ENCODE measurements at regions not wholly inside any gene's neighbourhood (a gene's known extent, or its start where the extent isn't known, plus 50 kb on each side); places are given as distances from the start of the nearest gene placed in this dataset.

- DNase-seq (ENCODE audit: low read depth), result no peak
Observed at GRCh38 chr7:116418524-116418923, 81.0 kb upstream of the CAV2 start.

GRCh38 chr7:116420003-116420402, 79.5 kb upstream of the CAV2 start:
- peak; percentile 15 for DNase-seq (ENCODE audit: low read depth)

DNA sequence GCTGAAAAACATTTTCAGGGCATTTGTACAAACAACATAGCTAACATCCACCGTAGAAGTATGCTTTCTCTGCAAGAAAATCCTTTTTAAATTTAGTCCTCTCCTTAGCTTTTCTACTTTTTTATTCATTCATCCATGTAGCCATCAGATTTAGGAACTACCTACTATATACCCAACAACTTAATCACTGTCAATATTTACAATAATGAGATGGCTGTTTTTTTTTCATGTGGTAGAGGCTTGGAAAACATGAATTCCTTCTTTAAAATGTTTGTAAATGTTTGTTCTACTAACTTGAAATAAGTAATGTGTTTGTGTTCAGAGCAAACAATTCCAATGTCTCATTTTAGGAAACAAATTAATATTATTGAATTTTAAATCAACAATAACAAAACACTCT, 78.2 kb upstream of the CAV2 start:
- DNase-seq (ENCODE audit: low read depth), result no peak

DNA sequence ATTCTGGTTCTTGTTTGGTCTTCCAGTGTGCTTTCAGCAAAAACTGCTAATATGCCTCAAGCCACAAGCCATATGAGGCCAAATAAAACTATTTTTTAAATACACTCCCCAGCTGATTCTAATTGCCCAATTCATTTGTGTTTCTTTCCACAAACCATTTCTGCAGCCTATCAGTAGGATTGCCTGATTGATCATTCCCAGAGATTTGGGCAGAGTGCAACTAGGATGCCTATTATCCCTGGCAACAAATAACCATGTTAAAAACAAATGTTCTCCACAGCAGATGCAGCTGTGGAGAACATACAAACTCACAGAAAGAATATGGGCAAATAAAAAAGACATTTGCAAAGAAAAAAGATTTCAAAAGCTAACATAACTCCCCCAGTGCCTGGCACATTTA, 76.9 kb upstream of the CAV2 start:
- DNase-seq (ENCODE audit: low read depth), result no peak

DNA sequence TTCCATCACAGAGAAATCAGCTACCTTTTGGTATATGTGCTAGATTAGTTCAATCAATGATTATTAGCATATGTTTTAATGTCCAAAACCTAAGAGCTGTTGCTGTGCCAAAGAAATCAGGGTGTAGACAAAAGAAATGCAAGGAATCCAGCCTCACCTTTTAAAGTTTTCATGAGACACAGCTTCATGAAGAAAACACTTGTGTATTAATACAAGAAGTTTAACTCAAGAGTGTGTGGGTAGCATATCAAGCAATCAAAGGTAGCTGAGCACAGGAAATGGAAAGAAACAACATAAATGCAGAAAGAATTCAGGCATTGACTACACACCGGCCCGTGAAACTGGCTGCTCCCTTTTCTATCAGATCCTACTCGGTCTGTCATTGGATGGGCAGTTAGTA, 76.0 kb upstream of the CAV2 start:
- DNase-seq (ENCODE audit: low read depth), result no peak

GRCh38 chr7:116425647-116426209, 73.8 kb upstream of the CAV2 start:
- DNase-seq (ENCODE audit: low read depth), result no peak

DNA sequence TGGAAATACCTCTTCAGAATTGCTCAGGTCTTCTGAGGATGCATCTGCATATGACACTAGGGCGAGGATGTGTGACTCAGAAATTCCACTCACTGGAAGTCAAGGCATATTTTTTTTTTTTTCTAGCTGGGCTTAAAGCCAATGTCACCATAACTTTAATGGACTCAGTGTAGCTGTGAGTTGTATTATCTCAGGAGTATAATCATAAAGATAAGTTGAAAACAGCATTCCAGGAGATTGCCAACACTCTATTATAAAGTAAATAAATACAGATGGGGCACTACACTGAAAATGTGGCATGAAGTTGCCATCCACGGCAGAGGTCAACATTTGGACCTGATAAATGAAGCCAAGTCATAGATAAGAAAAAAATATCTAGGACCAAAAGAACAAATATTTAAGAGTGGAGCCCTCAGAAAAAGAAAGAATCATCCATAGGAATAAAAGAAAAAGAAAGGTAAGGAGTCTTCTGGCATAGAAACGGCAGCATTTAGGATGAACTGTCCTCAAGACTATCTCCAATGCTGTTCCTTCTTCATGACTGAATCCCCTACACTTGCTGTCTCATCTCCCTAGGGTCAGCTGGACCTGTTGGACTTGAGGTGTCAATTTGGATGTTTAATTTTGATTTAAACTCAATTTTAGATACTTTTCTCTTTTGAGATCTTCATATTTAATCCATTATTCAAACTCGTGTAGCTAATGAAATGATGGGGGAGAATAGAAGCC, 72.9 kb upstream of the CAV2 start:
- peak; percentile 91 for DNase-seq (ENCODE audit: low read depth)

DNA sequence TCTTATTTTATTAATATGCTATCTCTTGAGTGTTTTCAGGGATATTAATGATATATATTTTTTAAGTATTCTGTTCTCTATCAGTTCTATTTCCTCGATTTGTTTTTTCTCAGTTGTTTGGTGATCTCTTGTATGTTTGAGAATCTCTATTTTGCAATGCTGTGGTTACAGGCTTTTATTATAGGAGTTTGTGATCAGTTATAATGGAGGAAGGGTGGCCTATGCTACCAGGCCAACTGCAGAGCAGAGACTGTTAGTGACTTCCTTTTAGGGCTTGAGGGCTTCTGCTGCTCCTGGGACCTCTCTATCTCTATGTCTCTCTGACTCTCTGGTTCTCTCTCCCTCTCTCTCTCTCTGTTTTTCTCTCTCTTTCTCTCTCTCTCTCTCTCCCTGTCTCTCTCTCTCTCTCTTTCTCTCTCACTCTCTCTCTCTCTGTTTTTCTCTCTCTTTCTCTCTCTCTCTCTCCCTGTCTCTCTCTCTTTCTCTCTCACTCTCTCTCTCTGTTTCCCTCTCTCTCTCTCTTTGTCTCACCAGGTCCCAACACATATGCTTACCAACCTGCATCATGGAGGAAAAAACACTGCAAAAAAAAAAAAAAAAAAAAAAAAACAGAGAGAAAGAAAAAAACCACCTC, 69.4 kb upstream of the CAV2 start:
- DNase-seq (ENCODE audit: low read depth), result no peak

DNA sequence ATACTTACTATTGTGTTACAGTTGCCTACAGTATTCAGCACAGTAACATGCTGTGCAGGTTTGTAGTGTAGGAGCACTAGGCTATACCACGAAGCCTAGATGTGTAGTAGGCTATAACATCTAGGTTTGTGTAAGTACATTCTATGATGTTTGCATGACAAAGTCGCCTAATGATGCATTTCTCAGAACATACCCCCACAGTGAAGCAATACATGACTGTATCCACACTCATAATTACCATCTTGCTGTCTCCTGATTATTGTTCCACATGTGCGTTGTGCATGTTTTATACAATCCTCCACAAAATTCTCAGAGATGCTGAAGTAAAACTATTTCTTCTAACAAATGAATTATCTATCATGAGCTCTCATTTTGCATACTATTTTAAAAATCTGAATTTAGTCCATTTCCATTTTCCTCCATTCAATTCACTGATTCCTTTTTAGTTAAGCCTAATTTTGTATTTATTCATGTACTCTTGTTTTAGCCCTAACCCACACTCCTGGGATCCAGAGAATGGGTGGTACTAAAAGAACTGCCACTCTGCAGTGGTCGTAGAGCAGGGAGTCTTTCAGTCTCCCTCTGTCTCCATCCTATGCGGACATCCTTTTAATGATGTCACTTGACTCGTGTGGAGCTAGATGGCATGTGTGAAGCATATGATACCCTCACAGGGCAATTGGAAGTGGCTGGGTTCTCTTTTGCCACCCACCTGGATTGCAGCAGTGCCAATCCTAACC, 67.6 kb upstream of the CAV2 start:
- DNase-seq (ENCODE audit: low read depth), result no peak

DNA sequence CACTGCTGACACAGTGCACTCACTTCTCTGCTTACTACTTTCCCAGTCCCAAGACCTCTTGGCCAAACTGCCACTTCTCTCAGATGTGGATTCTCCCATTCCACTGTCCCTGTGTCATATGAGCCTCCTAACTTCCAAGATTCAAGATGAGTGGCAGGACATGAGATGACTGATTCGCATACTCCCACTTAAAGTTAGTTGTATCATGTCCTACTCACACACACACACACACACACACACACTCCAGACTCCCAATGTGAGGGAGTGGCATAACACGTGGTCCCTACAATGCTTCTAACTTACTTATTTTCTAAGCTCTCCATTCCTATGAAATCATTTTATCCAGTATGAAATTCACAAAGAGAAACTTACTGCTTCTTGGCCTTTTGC, 67.0 kb upstream of the CAV2 start:
- DNase-seq (ENCODE audit: low read depth), result peak; percentile 46

DNA sequence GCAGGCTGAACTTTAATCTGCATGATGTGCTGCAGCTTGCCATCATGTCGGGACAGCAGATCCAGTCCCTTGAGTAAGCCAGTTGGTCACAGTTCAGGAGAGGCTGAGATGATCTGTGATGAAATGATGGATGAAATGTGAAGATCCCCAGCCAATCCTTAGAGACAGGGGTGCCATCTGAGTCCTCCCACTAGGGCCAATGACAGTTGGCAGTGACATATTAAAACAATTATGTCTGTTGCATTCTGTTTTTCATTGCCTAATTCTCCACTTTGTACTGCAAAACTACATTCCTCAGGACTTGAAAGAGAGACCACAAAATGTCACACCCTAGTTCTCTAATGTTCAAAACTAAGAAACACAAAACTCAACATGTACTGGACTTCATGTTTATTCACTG, 66.3 kb upstream of the CAV2 start:
- DNase-seq (ENCODE audit: low read depth), result peak; percentile 31

GRCh38 chr7:116434820-116435341, 64.7 kb upstream of the CAV2 start:
- peak; percentile 56 for DNase-seq (ENCODE audit: low read depth)

- DNase-seq (ENCODE audit: low read depth), result no peak
Observed at GRCh38 chr7:116436305-116436826, 63.2 kb upstream of the CAV2 start.

- peak; percentile 69 for DNase-seq (ENCODE audit: low read depth)
Observed at GRCh38 chr7:116438267-116438666, 61.3 kb upstream of the CAV2 start.

GRCh38 chr7:116439005-116439404, 60.5 kb upstream of the CAV2 start:
- no peak for DNase-seq (ENCODE audit: low read depth)

DNA sequence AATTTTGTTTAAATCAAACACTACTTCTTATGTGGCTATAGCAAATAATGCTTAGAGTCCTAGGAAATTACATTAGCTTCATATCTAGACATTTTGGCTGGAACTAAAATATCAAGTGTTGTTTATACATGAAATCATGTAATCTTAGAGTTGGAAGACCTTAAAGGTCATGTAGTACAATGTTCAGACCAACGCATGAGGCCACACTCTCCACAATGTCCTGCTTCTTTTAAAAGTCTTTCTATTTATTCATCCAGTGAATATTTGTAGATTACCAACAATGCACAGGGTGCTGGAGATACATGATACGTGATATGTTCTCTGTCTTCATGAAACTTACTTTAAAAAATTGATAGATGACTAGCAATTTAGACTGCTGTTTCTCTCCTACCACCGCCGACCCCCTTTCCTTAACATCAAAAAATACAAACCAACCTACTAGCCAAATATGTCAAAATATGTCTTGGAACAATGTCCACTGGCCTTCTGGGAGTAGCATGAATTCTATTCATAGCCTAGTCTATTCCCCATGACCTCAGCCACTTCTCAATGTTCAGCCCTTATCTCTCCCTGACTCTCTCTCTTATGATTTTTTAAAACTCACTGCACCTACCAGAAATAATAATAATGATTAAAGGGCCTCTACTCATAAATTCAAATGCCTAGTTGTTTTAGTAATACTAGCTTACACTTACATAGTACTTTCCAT, 59.5 kb upstream of the CAV2 start:
- no peak for DNase-seq (ENCODE audit: low read depth)

GRCh38 chr7:116441534-116441933, 58.0 kb upstream of the CAV2 start:
- peak; percentile 73 for DNase-seq (ENCODE audit: low read depth)

GRCh38 chr7:116443101-116443523, 56.4 kb upstream of the CAV2 start:
- peak; percentile 95 for DNase-seq (ENCODE audit: low read depth)

DNA sequence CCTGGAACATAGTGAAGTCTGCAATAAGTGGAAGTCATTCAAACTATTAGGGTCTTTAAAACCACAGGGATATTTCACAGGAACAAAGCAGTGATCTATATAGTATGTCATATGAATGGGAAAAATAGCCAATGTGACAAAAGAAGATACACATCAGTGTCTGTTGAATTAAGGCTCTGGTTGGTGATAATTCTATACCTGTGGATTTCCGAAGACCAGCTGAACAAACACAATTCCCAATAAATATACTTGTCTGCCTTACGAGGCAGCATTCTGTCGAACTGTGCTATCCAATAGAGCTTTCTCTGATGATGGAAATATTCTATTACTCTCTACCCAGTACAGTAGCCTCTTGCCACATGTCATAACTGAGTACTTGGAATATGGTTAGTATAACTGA, 55.9 kb upstream of the CAV2 start:
- DNase-seq (ENCODE audit: low read depth), result no peak

DNA sequence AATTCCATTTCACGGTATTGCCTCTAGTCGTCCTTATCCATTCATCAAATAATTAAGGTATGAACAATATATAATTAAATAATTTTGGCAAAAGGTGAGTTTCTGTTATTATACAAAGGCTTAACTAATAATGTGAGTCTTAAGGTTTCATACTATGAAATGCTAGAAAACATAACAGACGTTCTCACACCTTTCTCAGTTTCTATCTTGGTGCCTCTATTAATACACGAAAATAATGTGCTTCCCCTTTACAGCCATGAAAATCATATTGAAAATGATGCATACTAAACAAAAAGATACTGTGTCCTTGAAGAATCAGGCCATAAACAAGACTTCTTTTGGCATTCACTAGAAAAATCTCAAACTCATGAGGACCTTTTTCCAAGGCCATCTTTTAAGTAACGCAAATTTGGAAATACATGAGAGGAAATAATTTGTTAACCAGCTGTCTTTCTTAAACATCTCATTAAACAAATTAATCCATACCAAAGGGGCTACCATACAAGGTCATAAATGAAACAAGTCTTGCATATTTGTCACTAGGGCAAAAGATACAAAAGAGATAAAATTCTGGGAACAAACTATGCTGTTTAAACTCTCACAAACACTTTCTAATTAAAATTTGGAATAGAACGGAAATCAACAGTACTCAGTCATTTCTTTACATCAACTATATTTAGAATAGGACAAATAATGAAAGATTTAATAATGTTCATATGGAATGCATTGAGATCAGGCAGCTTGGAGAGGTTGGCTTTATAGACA, 53.9 kb upstream of the CAV2 start:
- no peak for DNase-seq (ENCODE audit: low read depth)

Data from RPMI7951 (cell line).